Ishikawa (cell line): ENCODE measurements at regions not wholly inside any gene's neighbourhood (a gene's known extent, or its start where the extent isn't known, plus 50 kb on each side); places are given as distances from the start of the nearest gene placed in this dataset.

Source experiments
- CEBPB ChIP-seq: IDR thresholded peaks from 2 replicates; pipeline ENCODE4 v1.6.1; 2012
- CREB1 ChIP-seq: IDR thresholded peaks from 2 replicates; pipeline ENCODE4 v1.6.1; 2012; ENCODE audit warnings: low read depth
- EGR1 ChIP-seq: IDR thresholded peaks from 2 replicates; pipeline ENCODE4 v1.6.1; 2012
- EP300 ChIP-seq: IDR thresholded peaks from 2 replicates; pipeline ENCODE4 v1.6.1; 2012; ENCODE audit warnings: borderline replicate concordance
- FOXM1 ChIP-seq: IDR thresholded peaks from 2 replicates; pipeline ENCODE4 v1.6.1; 2012; ENCODE audit warnings: low read depth, borderline replicate concordance
- NFIC ChIP-seq: IDR thresholded peaks from 2 replicates; pipeline ENCODE4 v1.6.1; 2012
- RAD21 ChIP-seq: IDR thresholded peaks from 2 replicates; pipeline ENCODE4 v1.6.1; 2012; ENCODE audit warnings: low read depth
- REST ChIP-seq: IDR thresholded peaks from 2 replicates; pipeline ENCODE4 v1.6.1; 2012; ENCODE audit warnings: low read depth, mild to moderate bottlenecking
- TAF1 ChIP-seq: IDR thresholded peaks from 2 replicates; pipeline ENCODE4 v1.6.1; 2012; ENCODE audit warnings: low read depth, mild to moderate bottlenecking
- TCF12 ChIP-seq: IDR thresholded peaks from 2 replicates; pipeline ENCODE4 v1.6.1; 2012; ENCODE audit warnings: low read depth
- TEAD4 ChIP-seq: IDR thresholded peaks from 2 replicates; pipeline ENCODE4 v1.6.1; 2012
- YY1 ChIP-seq: IDR thresholded peaks from 2 replicates; pipeline ENCODE4 v1.6.1; 2012; ENCODE audit warnings: low read depth
- ZBTB7A ChIP-seq: IDR thresholded peaks from 2 replicates; pipeline ENCODE4 v1.6.1; 2012; ENCODE audit warnings: low read depth
- TF ChIP-seq, protein P1 (sequence below): IDR thresholded peaks from 2 replicates; pipeline ENCODE4 v1.6.1; 2012
- TF ChIP-seq, protein P2 (sequence below): IDR thresholded peaks from 2 replicates; pipeline ENCODE4 v1.6.1; 2012

DNA sequence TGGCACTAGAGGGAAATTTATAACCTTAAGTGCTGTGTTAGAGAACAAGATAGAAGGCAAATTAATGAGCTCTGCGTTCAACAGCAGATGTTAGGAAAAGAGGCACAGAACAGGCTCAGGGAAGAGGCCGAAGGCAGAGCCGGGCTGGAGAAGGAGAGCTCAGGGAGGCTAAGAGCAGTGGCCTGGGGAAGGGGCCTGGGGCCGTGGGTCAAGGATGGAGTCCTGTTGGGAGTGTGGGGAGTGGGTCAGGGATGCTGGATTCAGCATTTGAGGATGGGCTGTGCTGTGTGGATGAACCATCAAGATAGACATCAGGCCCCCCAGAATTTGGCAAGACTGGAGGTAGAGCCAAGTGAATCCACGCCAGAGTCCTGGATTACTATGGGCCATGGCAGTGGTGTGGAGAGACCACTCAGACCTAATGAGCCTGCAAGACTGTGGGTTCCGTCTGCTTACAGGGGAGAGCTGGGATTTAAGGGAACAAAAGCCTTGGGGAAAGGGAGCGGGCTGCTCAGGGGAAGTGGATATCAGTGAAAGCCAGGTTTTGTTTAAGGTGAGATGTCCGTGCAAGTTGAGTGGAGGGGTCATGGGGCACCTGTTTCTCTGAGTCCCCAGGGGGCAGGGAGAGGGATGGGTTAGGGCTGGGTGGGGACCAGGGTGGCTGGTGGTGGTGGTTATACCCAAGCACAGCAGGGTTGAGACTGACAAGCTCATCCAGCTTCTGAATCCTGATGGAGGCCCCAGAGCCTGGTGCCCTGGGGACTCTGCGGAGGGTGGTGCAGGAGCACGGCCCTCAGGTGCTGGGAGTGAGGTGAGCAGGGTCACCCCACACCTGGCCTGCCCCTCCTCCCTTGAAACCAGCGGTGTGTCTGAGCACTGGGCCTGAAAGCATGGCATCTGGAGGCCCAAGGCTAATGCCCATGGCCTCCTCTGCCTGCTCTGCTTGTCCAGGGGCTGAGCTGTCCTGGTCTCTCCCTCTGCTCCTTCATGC, 101.7 kb downstream of the BMS1 start:
- no peak for TF ChIP-seq ZBTB7A

DNA sequence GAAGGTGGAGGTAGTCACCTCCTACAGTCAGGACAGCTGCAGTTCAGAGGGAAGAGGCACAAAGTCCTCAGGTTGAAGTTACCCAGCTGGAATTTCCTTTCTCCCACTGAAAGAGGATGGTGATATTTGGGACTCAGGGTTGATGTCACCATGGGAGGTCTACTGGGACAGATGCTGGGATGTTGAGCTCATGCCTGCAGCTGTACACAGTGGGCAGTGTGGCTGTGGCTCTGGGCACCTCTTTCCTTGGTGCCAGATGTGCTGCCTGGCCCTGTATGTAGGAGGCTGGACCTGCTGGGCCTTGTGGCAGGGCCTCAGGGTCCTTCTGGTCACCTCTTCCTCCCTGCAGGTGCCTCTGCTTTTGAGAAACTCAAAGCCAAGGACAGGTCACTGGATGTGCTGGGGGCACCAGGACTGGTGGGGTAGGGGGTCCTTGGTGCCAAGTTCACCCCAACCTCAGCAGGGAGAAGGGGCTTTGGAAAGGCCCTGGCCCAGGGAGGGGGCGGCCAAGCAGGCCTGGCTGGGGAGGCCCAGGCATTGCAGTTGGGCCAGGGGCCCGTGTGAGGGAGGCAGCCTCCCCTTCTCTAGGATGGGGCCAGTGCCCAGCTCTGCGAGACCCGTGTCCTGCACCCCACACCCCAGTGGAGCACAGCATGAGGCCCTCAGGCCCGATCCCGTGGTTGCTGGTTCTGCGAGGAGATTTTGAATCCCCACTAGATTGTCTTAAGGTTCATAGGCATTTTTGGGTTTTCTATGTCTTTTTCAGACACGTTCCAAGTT, 103.1 kb downstream of the BMS1 start:
- TF ChIP-seq CREB1 (no peak), RAD21 (no peak), FOXM1 (no peak), ZBTB7A (no peak), NFIC (no peak), CEBPB (no peak), REST (no peak), TCF12 (no peak), TEAD4 (no peak), YY1 (no peak), EP300 (no peak), TAF1 (no peak), EGR1 (no peak)
- TF ChIP-seq, protein P1, sequence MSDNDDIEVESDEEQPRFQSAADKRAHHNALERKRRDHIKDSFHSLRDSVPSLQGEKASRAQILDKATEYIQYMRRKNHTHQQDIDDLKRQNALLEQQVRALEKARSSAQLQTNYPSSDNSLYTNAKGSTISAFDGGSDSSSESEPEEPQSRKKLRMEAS, result no peak
- TF ChIP-seq, protein P2, sequence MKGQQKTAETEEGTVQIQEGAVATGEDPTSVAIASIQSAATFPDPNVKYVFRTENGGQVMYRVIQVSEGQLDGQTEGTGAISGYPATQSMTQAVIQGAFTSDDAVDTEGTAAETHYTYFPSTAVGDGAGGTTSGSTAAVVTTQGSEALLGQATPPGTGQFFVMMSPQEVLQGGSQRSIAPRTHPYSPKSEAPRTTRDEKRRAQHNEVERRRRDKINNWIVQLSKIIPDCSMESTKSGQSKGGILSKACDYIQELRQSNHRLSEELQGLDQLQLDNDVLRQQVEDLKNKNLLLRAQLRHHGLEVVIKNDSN, result no peak

DNA sequence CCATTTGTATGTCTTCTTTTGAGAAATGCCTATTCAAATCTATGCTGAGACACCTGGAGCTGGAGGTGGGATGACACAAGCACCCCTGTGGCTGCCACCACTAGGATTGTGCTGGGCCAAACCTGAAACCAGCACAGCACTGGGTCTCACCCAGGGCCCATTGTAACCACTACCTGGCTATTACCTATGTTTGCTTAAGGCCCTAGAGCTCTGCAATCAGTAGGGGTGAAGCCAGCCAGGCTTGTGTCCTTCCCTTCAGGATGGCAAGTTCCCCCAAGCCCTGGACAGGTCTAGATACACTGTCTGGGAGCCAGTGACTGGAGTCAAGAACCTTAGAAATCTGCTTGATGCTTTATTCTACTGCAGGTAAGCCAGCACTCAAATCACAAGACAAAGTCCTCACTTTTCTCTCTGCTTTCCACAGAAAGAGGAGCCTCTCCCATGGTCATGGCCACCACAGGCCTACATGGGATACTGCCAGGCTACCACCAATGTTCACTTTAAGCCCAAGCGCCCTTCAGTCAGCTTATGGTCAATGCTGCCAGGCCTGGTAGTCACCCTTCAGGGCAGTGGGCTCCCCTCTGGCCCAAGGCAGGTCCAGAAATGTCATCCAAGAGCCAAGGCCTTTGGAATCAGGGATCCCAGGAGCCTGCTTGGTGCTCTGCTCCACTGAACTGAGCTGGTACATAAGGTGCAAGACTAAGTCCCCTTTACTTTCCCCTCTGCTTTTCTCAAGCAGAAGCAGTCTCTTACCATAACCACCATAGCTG, 105.3 kb downstream of the BMS1 start:
- TF ChIP-seq CEBPB (no peak), TCF12 (no peak), RAD21 (no peak), YY1 (no peak), EGR1 (no peak), REST (no peak), CREB1 (no peak), NFIC (no peak), TEAD4 (no peak), ZBTB7A (no peak), TAF1 (no peak), FOXM1 (no peak)
- TF ChIP-seq, protein P2, result no peak
- TF ChIP-seq, protein P1, result no peak

- TF ChIP-seq TAF1 (no peak), CREB1 (no peak), NFIC (no peak), YY1 (no peak), RAD21 (no peak), TCF12 (no peak), EGR1 (no peak), ZBTB7A (no peak), FOXM1 (no peak), TEAD4 (no peak), EP300 (no peak), REST (no peak), CEBPB (no peak)
- TF ChIP-seq, protein P2, result no peak
- TF ChIP-seq, protein P1, result no peak
Observed at GRCh38 chr10:42888504-42889095, 106.0 kb downstream of the BMS1 start.
